Stomach smooth muscle (tissue), 2 donors: ENCODE measurements at regions not wholly inside any gene's neighbourhood (a gene's known extent, or its start where the extent isn't known, plus 50 kb on each side); places are given as distances from the start of the nearest gene placed in this dataset.

Source experiments
- H3K27ac ChIP-seq: one replicate; pipeline ENCODE4 v1.7.0; 2013; ENCODE audit warnings: mild to moderate bottlenecking, low read length, inconsistent platforms
- H3K27me3 ChIP-seq, 2 donors: one replicate each; pipeline ENCODE4 v1.7.0; 2013; ENCODE audit warnings: low read length in 2 of 2; ENCODE audit not compliant: insufficient read depth in 2 of 2, control insufficient read depth in 1 of 2
- H3K36me3 ChIP-seq, 2 donors: one replicate each; pipeline ENCODE4 v1.7.0; 2013; ENCODE audit warnings: low read length in 2 of 2; ENCODE audit not compliant: control insufficient read depth in 2 of 2, insufficient read depth in 2 of 2
- H3K4me1 ChIP-seq: one replicate; pipeline ENCODE4 v1.7.0; 2013; ENCODE audit warnings: low read length; ENCODE audit not compliant: control insufficient read depth, insufficient read depth
- H3K4me3 ChIP-seq, 2 donors: one replicate each; pipeline ENCODE4 v1.7.0; 2013; ENCODE audit warnings: low read length in 2 of 2
- H3K9ac ChIP-seq, 2 donors: one replicate each; pipeline ENCODE4 v1.7.0; 2013; ENCODE audit warnings: low read length in 2 of 2, mild to moderate bottlenecking in 1 of 2
- H3K9me3 ChIP-seq, 2 donors: one replicate each; pipeline ENCODE4 v1.7.0; 2013; ENCODE audit warnings: low read length in 2 of 2; ENCODE audit not compliant: control insufficient read depth in 2 of 2
- donor health status: healthy.
- donor health status: Pancreatic carcinoma.

GRCh38 chr4:34678431-34678830 is 1565.9 kb downstream of the ARAP2 start:
- Histone ChIP-seq H3K4me3 (no peak overlapping the region), H3K4me1 (no peaks in the 10 kb centered on the region), H3K27ac (no peak overlapping the region), H3K27me3 (no peaks in the 10 kb centered on the region), H3K9me3 (no peaks in the 10 kb centered on the region), H3K36me3 (no peaks in the 10 kb centered on the region), H3K9ac (no peak overlapping the region)

GRCh38 chr4:34679228-34679627 is 1565.1 kb downstream of the ARAP2 start:
- Histone ChIP-seq H3K9ac (no peak overlapping the region), H3K4me1 (no peaks in the 10 kb centered on the region), H3K4me3 (no peak overlapping the region), H3K27me3 (no peaks in the 10 kb centered on the region), H3K36me3 (no peaks in the 10 kb centered on the region), H3K9me3 (no peaks in the 10 kb centered on the region), H3K27ac (no peak overlapping the region)

- no peaks in the 10 kb centered on the region for H3K4me1 ChIP-seq
- H3K27ac ChIP-seq, result no peak overlapping the region
- H3K4me3 ChIP-seq, result no peak overlapping the region
- H3K9ac ChIP-seq, result no peak overlapping the region
- H3K9me3 ChIP-seq, result no peaks in the 10 kb centered on the region
- H3K27me3 ChIP-seq, result no peaks in the 10 kb centered on the region
- no peaks in the 10 kb centered on the region for H3K36me3 ChIP-seq
Observed at GRCh38 chr4:34709564-34709963, 1534.8 kb downstream of the ARAP2 start.

- Histone ChIP-seq H3K4me1 (no peaks in the 10 kb centered on the region), H3K36me3 (no peaks in the 10 kb centered on the region), H3K9ac (no peak overlapping the region), H3K27ac (no peak overlapping the region), H3K9me3 (no peaks in the 10 kb centered on the region), H3K27me3 (no peaks in the 10 kb centered on the region), H3K4me3 (no peak overlapping the region)
Observed at GRCh38 chr4:34718576-34719245, 1525.6 kb downstream of the ARAP2 start.

GRCh38 chr4:34720571-34720970 is 1523.7 kb downstream of the ARAP2 start:
- H3K9ac ChIP-seq, result no peak overlapping the region
- no peak overlapping the region for H3K4me3 ChIP-seq
- no peaks in the 10 kb centered on the region for H3K4me1 ChIP-seq
- H3K9me3 ChIP-seq, result no peaks in the 10 kb centered on the region
- no peak overlapping the region for H3K27ac ChIP-seq
- no peaks in the 10 kb centered on the region for H3K36me3 ChIP-seq
- no peaks in the 10 kb centered on the region for H3K27me3 ChIP-seq

- no peaks in the 10 kb centered on the region for H3K4me1 ChIP-seq
- no peaks in the 10 kb centered on the region for H3K36me3 ChIP-seq
- no peak overlapping the region for H3K9ac ChIP-seq
- H3K9me3 ChIP-seq, result no peaks in the 10 kb centered on the region
- no peaks in the 10 kb centered on the region for H3K27me3 ChIP-seq
- no peak overlapping the region for H3K27ac ChIP-seq
- H3K4me3 ChIP-seq, result no peak overlapping the region
Observed at GRCh38 chr4:34721835-34722234, 1522.5 kb downstream of the ARAP2 start.

GRCh38 chr4:34723605-34724004 is 1520.7 kb downstream of the ARAP2 start:
- H3K4me3 ChIP-seq, result no peak overlapping the region
- no peaks in the 10 kb centered on the region for H3K9me3 ChIP-seq
- no peaks in the 10 kb centered on the region for H3K36me3 ChIP-seq
- no peak overlapping the region for H3K27ac ChIP-seq
- no peaks in the 10 kb centered on the region for H3K4me1 ChIP-seq
- no peak overlapping the region for H3K9ac ChIP-seq
- no peaks in the 10 kb centered on the region for H3K27me3 ChIP-seq

- Histone ChIP-seq H3K27me3 (no peaks in the 10 kb centered on the region), H3K9me3 (no peaks in the 10 kb centered on the region), H3K9ac (no peak overlapping the region), H3K4me3 (no peak overlapping the region), H3K36me3 (no peaks in the 10 kb centered on the region), H3K4me1 (no peaks in the 10 kb centered on the region), H3K27ac (no peak overlapping the region)
Observed at GRCh38 chr4:34724491-34724890, 1519.8 kb downstream of the ARAP2 start.

GRCh38 chr4:34731070-34731469 is 1513.2 kb downstream of the ARAP2 start:
- Histone ChIP-seq H3K36me3 (no peaks in the 10 kb centered on the region), H3K27ac (no peak overlapping the region), H3K4me1 (no peaks in the 10 kb centered on the region), H3K9ac (no peak overlapping the region), H3K4me3 (no peak overlapping the region), H3K27me3 (no peaks in the 10 kb centered on the region), H3K9me3 (no peaks in the 10 kb centered on the region)

- Histone ChIP-seq H3K27me3 (no peaks in the 10 kb centered on the region), H3K27ac (no peak overlapping the region), H3K4me1 (no peaks in the 10 kb centered on the region), H3K9ac (no peak overlapping the region), H3K4me3 (no peak overlapping the region), H3K9me3 (no peaks in the 10 kb centered on the region), H3K36me3 (no peaks in the 10 kb centered on the region)
Observed at GRCh38 chr4:34732176-34732950, 1512.0 kb downstream of the ARAP2 start.
